Right ventricle myocardium inferior (tissue), 1 donor: ENCODE measurements at regions not wholly inside any gene's neighbourhood (a gene's known extent, or its start where the extent isn't known, plus 50 kb on each side); places are given as distances from the start of the nearest gene placed in this dataset.
"Not testable (repeated sequence)": the region's sequence is repeated elsewhere in the genome, so short reads cannot be mapped to it uniquely, and the experiment has no call there.

Experiments used
- ATAC-seq: fragments of 200-7000 bp; cut with Tn5 transposase; one replicate; pipeline ENCODE4 v1.9.1; 2020; ENCODE audit warnings: mild to moderate bottlenecking, moderate library complexity
- DNase-seq: peaks from one replicate; pipeline ENCODE4 v3.0.0; 2021; ENCODE audit errors: missing footprints
- intact Hi-C: fragments of 100-400 bp; cut with DNase I; formaldehyde crosslinking; loops from one replicate; pipeline ENCODE4 v1.11.0; 2022
- donor health status: DM: no; HTN: yes; CAD: no; lungs with severe emphysema.

- DNase-seq (no peak), ATAC-seq (no peak)
- intact Hi-C loops = no loop called here
Measured at GRCh38 chr2:235200216-235200615, 248.4 kb downstream of the SH3BP4 start.

- ATAC-seq = no peak
- intact Hi-C loops = no loop called here
- DNase-seq = no peak
Measured at GRCh38 chr2:235201756-235202155, 249.9 kb downstream of the SH3BP4 start.

GRCh38 chr2:235204948-235205347, 253.1 kb downstream of the SH3BP4 start:
- no peak for ATAC-seq
- intact Hi-C loops = no loop called here
- no peak for DNase-seq

GRCh38 chr2:235206399-235206798, 254.6 kb downstream of the SH3BP4 start:
- intact Hi-C loops = no loop called here
- ATAC-seq (no peak), DNase-seq (no peak)

- ATAC-seq (no peak), DNase-seq (no peak)
- intact Hi-C loops = no loop called here
Measured at GRCh38 chr2:235206980-235207579, 255.3 kb downstream of the SH3BP4 start.

- DNase-seq (no peak), ATAC-seq (no peak)
- intact Hi-C loops = no loop called here
Measured at GRCh38 chr2:235211056-235211455, 259.2 kb downstream of the SH3BP4 start.

- no peak for DNase-seq
- no peak for ATAC-seq
- intact Hi-C loops = no loop called here
Measured at GRCh38 chr2:235212501-235213158, 260.8 kb downstream of the SH3BP4 start.

GRCh38 chr2:235215248-235215647, 263.4 kb downstream of the SH3BP4 start:
- intact Hi-C loops = no loop called here
- DNase-seq = no peak
- no peak for ATAC-seq

- intact Hi-C loops = no loop called here
- no peak for ATAC-seq
- no peak for DNase-seq
Measured at GRCh38 chr2:235216901-235217300, 265.1 kb downstream of the SH3BP4 start.

- intact Hi-C loops = no loop called here
- ATAC-seq (no peak), DNase-seq (no peak)
Measured at GRCh38 chr2:235217846-235218245, 266.0 kb downstream of the SH3BP4 start.

GRCh38 chr2:235218486-235218907, 266.7 kb downstream of the SH3BP4 start:
- DNase-seq (no peak), ATAC-seq (peak; percentile 88)
- intact Hi-C loops = no loop called here

GRCh38 chr2:235219048-235219447, 267.2 kb downstream of the SH3BP4 start:
- peak; percentile 34 for ATAC-seq
- intact Hi-C loops = no loop called here
- no peak for DNase-seq

- ATAC-seq (no peak), DNase-seq (no peak)
- intact Hi-C loops = no loop called here
Measured at GRCh38 chr2:235220331-235220730, 268.5 kb downstream of the SH3BP4 start.

- no peak for ATAC-seq
- no peak for DNase-seq
- intact Hi-C loops = no loop called here
Measured at GRCh38 chr2:235223011-235223410, 270.8 kb upstream of the AGAP1 start.

GRCh38 chr2:235224410-235224809, 269.4 kb upstream of the AGAP1 start:
- no peak for ATAC-seq
- intact Hi-C loops = no loop called here
- no peak for DNase-seq

- intact Hi-C loops = no loop called here
- no peak for DNase-seq
- no peak for ATAC-seq
Measured at GRCh38 chr2:235225261-235225660, 268.6 kb upstream of the AGAP1 start.

- intact Hi-C loops = no loop called here
- DNase-seq (no peak), ATAC-seq (no peak)
Measured at GRCh38 chr2:235227590-235227989, 266.3 kb upstream of the AGAP1 start.

- ATAC-seq, DNase-seq, intact Hi-C loops: not testable (repeated sequence)
Measured at GRCh38 chr2:235228422-235228821, 265.4 kb upstream of the AGAP1 start.

GRCh38 chr2:235229236-235229635, 264.6 kb upstream of the AGAP1 start:
- intact Hi-C loops = no loop called here
- no peak for DNase-seq
- no peak for ATAC-seq

- no peak for DNase-seq
- peak; percentile 70 for ATAC-seq
- intact Hi-C loops = no loop called here
Measured at GRCh38 chr2:235230821-235231601, 262.8 kb upstream of the AGAP1 start.
